Natural killer cell (primary cell): ENCODE measurements at regions not wholly inside any gene's neighbourhood (a gene's known extent, or its start where the extent isn't known, plus 50 kb on each side); places are given as distances from the start of the nearest gene placed in this dataset.
"Not testable (repeated sequence)": the region's sequence is repeated elsewhere in the genome, so short reads cannot be mapped to it uniquely, and the experiment has no call there.

Experiments
- ATAC-seq, 3 donors: fragments of 150-1000 bp in 2 of 3; fragments of 200-7000 bp in 1 of 3; cut with Tn5 transposase; 1 replicate in 1 of 3; 2 replicates in 2 of 3; pipeline ENCODE4 v1.10.0; 2021; ENCODE audit warnings: mild to moderate bottlenecking in 2 of 3, moderate library complexity in 2 of 3
- DNase-seq, 2 donors: peaks; one replicate each; pipeline versions ENCODE4 v3.0.0 to v3.0.0-alpha.2; 2013 to 2021; ENCODE audit warnings: mixed read lengths in 1 of 2
- H3K27ac ChIP-seq: one replicate; pipeline ENCODE4 v1.5.1; 2013; ENCODE audit warnings: mild to moderate bottlenecking, low read length
- H3K27me3 ChIP-seq: one replicate; pipeline ENCODE4 v1.6.1; 2013; ENCODE audit warnings: low read length; ENCODE audit not compliant: control insufficient read depth, insufficient read depth
- H3K36me3 ChIP-seq: one replicate; pipeline ENCODE4 v1.6.1; 2013; ENCODE audit warnings: low read length; ENCODE audit not compliant: control insufficient read depth, insufficient read depth
- H3K4me1 ChIP-seq: one replicate; pipeline ENCODE4 v1.6.1; 2013; ENCODE audit warnings: low read length; ENCODE audit not compliant: control insufficient read depth, insufficient read depth
- H3K4me3 ChIP-seq: one replicate; pipeline ENCODE4 v1.5.1; 2013; ENCODE audit warnings: low read length
- H3K9me3 ChIP-seq: one replicate; pipeline ENCODE4 v1.6.1; 2013; ENCODE audit warnings: low read length; ENCODE audit not compliant: control insufficient read depth, insufficient read depth
- H3K27ac Mint-ChIP-seq, 2 donors: one replicate each; pipeline ENCODE4 v1.8.0; 2022; ENCODE audit warnings: mild to moderate bottlenecking in 2 of 2, mixed read lengths in 2 of 2, moderate library complexity in 1 of 2
- H3K27me3 Mint-ChIP-seq, 2 donors: one replicate each; pipeline ENCODE4 v1.8.0; 2022; ENCODE audit warnings: low read depth in 2 of 2, mixed read lengths in 2 of 2
- H3K36me3 Mint-ChIP-seq: one replicate; pipeline ENCODE4 v1.8.0; 2022; ENCODE audit warnings: mixed read lengths
- H3K4me1 Mint-ChIP-seq, 2 donors: one replicate each; pipeline ENCODE4 v1.8.0; 2022; ENCODE audit warnings: mixed read lengths in 2 of 2
- H3K4me3 Mint-ChIP-seq: one replicate; pipeline ENCODE4 v1.8.0; 2022; ENCODE audit warnings: mild to moderate bottlenecking, moderate library complexity, mixed read lengths
- H3K9me3 Mint-ChIP-seq, 2 donors: one replicate each; pipeline ENCODE4 v1.8.0; 2022; ENCODE audit warnings: mixed read lengths in 2 of 2
- CTCF ChIP-seq: fragments of 200-600 bp; IDR thresholded peaks from one replicate; pipeline ENCODE4 v1.8.0; 2022; ENCODE audit warnings: antibody characterized with exemption
- WGBS: methylation state at CpG from one replicate; pipeline ENCODE4 v1.1.7; 2013; ENCODE audit warnings: missing lambda C conversion rate; ENCODE audit not compliant: insufficient coverage; 5-methylcytosine and 5-hydroxymethylcytosine counted together
- intact Hi-C: fragments of 100-400 bp; cut with micrococcal nuclease; formaldehyde crosslinking; loops from one replicate; pipeline ENCODE4 v1.14.2; 2022

DNA sequence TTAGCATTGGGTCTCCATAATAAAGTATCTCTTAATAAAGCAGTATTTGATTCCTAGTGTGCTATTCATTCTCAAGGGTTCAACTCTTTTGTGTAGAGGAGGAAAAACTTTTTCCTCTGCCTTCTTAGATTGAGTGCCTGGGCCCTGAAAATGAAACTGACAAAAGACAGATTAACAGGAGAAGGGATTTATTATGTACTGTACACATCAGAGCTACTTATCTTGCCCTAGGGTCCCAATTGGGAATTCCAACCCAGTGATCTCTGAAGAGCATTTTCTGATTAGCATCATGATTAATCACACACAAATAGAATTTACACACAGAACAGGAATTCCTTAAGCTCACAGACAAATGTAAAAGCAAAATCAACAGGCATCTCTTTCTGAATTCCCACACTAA lies 128.9 kb downstream of the CD164 start:
- H3K27me3 Mint-ChIP-seq, result peaks cover 2 to 6% of the 10 kb centered on the region in 2 donors
- no peak overlapping the region for H3K27ac ChIP-seq
- H3K27me3 ChIP-seq, result no peaks in the 10 kb centered on the region
- ATAC-seq, result no peak
- DNase-seq, result no peak
- no peaks in the 10 kb centered on the region for H3K36me3 Mint-ChIP-seq
- H3K4me3 ChIP-seq, result no peak overlapping the region
- H3K4me3 Mint-ChIP-seq, result no peak overlapping the region
- H3K27ac Mint-ChIP-seq, result no peak overlapping the region
- H3K9me3 Mint-ChIP-seq, result no peaks in the 10 kb centered on the region
- H3K9me3 ChIP-seq, result no peaks in the 10 kb centered on the region
- intact Hi-C loops, result no loop called here
- no peak for TF ChIP-seq CTCF
- no peaks in the 10 kb centered on the region for H3K36me3 ChIP-seq
- no peaks in the 10 kb centered on the region for H3K4me1 ChIP-seq
- H3K4me1 Mint-ChIP-seq, result no peaks in the 10 kb centered on the region

DNA sequence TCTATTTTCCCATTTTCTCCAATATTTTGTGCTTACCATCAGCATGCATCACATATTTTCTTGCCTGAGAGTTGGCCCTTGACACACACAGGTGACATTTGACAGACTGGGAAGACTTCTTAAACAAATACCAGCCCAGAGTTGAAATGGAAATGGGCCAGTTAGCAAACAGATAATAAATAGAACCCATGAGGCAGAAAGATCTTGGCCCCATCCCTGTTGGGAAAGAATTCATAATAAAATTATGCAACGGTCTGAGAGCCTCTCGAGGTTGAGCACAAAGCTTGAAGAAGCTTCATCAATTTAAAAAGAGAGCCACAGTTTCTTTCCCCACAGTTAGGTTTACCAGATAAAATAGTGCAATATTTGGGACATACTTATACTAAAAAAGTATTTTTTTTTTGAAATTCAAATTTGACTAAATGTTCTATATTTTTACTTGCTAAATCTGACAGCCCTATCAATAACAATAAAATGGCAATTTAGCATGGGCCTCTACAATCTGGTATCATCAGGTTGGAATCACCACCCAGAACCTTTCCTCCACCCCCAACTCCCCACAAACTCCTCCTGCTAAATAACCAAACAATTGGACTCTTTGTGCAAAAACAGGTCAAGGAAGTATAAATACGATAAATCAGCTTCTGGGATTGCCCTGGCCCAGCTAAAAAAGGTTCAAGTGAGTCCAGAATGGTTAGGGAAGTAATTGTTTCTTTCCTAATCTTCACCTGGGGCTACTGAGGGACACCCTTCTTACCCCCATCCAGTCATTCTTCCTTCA lies 129.8 kb downstream of the CD164 start:
- Histone ChIP-seq H3K4me1 (no peaks in the 10 kb centered on the region), H3K36me3 (no peaks in the 10 kb centered on the region), H3K9me3 (no peaks in the 10 kb centered on the region), H3K27me3 (no peaks in the 10 kb centered on the region), H3K4me3 (no peak overlapping the region), H3K27ac (no peak overlapping the region)
- Mint-ChIP-seq H3K36me3 (no peaks in the 10 kb centered on the region), H3K4me1 (no peaks in the 10 kb centered on the region), H3K27me3 (peaks cover 2 to 6% of the 10 kb centered on the region in 2 donors), H3K9me3 (no peaks in the 10 kb centered on the region), H3K4me3 (no peak overlapping the region), H3K27ac (no peak overlapping the region)
- ATAC-seq (no peak), DNase-seq (no peak)
- 84% methylated on average over 3 of the region's 3 CpGs for WGBS
- intact Hi-C loops, result no loop called here
- TF ChIP-seq CTCF, result no peak

DNA sequence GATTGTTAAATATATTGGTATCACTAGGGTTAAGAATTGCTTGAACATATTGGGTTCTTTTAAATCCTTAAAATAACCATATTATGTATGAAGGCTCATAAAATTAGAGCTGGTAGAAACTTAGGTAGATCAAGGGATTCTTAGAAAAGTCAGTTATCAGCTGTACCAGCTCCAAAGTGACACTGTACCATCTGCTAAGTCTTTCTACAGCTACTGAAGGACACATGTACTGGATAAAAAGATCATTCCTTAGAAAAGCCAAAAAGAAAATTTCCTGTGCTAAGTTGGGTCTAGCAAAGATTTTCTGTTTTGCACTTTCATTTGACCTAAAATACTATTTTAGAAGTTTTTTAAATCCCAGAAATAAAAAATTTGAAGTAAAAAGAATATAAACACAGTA lies 130.4 kb downstream of the CD164 start:
- Histone ChIP-seq H3K36me3 (no peaks in the 10 kb centered on the region), H3K4me3 (no peak overlapping the region), H3K27me3 (no peaks in the 10 kb centered on the region), H3K27ac (no peak overlapping the region), H3K4me1 (no peaks in the 10 kb centered on the region), H3K9me3 (no peaks in the 10 kb centered on the region)
- no peak overlapping the region for H3K4me3 Mint-ChIP-seq
- H3K4me1 Mint-ChIP-seq, result no peaks in the 10 kb centered on the region
- ATAC-seq, result no peak
- H3K27ac Mint-ChIP-seq, result no peak overlapping the region
- no peak for TF ChIP-seq CTCF
- intact Hi-C loops, result no loop called here
- H3K27me3 Mint-ChIP-seq, result peaks cover 2 to 6% of the 10 kb centered on the region in 2 donors
- no peaks in the 10 kb centered on the region for H3K36me3 Mint-ChIP-seq
- no peaks in the 10 kb centered on the region for H3K9me3 Mint-ChIP-seq
- DNase-seq, result no peak

GRCh38 chr6:109250544-109251156 lies 131.6 kb downstream of the CD164 start:
- H3K27me3 ChIP-seq, H3K4me1 ChIP-seq, H3K36me3 Mint-ChIP-seq, H3K4me3 Mint-ChIP-seq, H3K27me3 Mint-ChIP-seq, H3K9me3 ChIP-seq, H3K27ac Mint-ChIP-seq, H3K9me3 Mint-ChIP-seq, ATAC-seq, H3K4me3 ChIP-seq, DNase-seq, H3K36me3 ChIP-seq, H3K4me1 Mint-ChIP-seq, H3K27ac ChIP-seq, intact Hi-C loops: not testable (repeated sequence)
- WGBS, result 92% methylated on average over 16 of the region's 32 CpGs
